Type B pancreatic cell (in vitro differentiated cells): ENCODE measurements at regions not wholly inside any gene's neighbourhood (a gene's known extent, or its start where the extent isn't known, plus 50 kb on each side); places are given as distances from the start of the nearest gene placed in this dataset.
"Not testable (repeated sequence)": the region's sequence is repeated elsewhere in the genome, so short reads cannot be mapped to it uniquely, and the experiment has no call there.

ENCODE experiments used
- DNase-seq: peaks from one replicate; pipeline ENCODE4 v3.0.0; 2021; ENCODE audit warnings: mixed read lengths; ENCODE audit not compliant: unreplicated experiment; ENCODE audit errors: extremely low spot score
- H3K27ac Mint-ChIP-seq: 2 replicates; pipeline ENCODE4 v1.8.0; 2021; ENCODE audit warnings: mild to moderate bottlenecking, mixed read lengths
- H3K27me3 Mint-ChIP-seq: 2 replicates; pipeline ENCODE4 v1.8.0; 2021; ENCODE audit warnings: mixed read lengths
- H3K36me3 Mint-ChIP-seq: 2 replicates; pipeline ENCODE4 v1.8.0; 2021; ENCODE audit warnings: mixed read lengths
- H3K4me1 Mint-ChIP-seq: one replicate; pipeline ENCODE4 v1.8.0; 2021; ENCODE audit warnings: mixed read lengths; ENCODE audit not compliant: unreplicated experiment
- H3K4me3 Mint-ChIP-seq: 2 replicates; pipeline ENCODE4 v1.8.0; 2021; ENCODE audit warnings: mild to moderate bottlenecking, mixed read lengths
- H3K9me3 Mint-ChIP-seq: 2 replicates; pipeline ENCODE4 v1.8.0; 2021; ENCODE audit warnings: mixed read lengths
- CTCF ChIP-seq: fragments of 200-600 bp; sonication (generic); conservative IDR thresholded peaks from 2 replicates; pipeline ENCODE4 v1.5.0; 2021; ENCODE audit warnings: antibody characterized with exemption, mild to moderate bottlenecking

- Mint-ChIP-seq H3K9me3 (no peaks in the 10 kb centered on the region), H3K4me3 (no peak overlapping the region), H3K27ac (no peak overlapping the region), H3K27me3 (no peaks in the 10 kb centered on the region), H3K4me1 (no peaks in the 10 kb centered on the region), H3K36me3 (no peaks in the 10 kb centered on the region)
- TF ChIP-seq CTCF = no peak
- no peak for DNase-seq
Measured at GRCh38 chr6:17219098-17219497, 62.1 kb upstream of the RBM24 start.

GRCh38 chr6:17220040-17220910 is 60.9 kb upstream of the RBM24 start:
- Mint-ChIP-seq H3K4me3 (no peak overlapping the region), H3K27ac (no peak overlapping the region), H3K9me3 (no peaks in the 10 kb centered on the region), H3K27me3 (no peaks in the 10 kb centered on the region), H3K36me3 (no peaks in the 10 kb centered on the region), H3K4me1 (no peaks in the 10 kb centered on the region)
- no peak for TF ChIP-seq CTCF
- DNase-seq = no peak

GRCh38 chr6:17224056-17224455 is 57.1 kb upstream of the RBM24 start:
- TF ChIP-seq CTCF = no peak
- Mint-ChIP-seq H3K9me3 (no peaks in the 10 kb centered on the region), H3K27me3 (no peaks in the 10 kb centered on the region), H3K4me1 (peaks cover 15% of the 10 kb centered on the region), H3K36me3 (no peaks in the 10 kb centered on the region), H3K27ac (no peak overlapping the region), H3K4me3 (no peak overlapping the region)
- no peak for DNase-seq

GRCh38 chr6:17224501-17224900 is 56.7 kb upstream of the RBM24 start:
- H3K9me3 Mint-ChIP-seq, H3K27ac Mint-ChIP-seq: not testable (repeated sequence)

GRCh38 chr6:17225767-17226630 is 55.2 kb upstream of the RBM24 start:
- no peak for TF ChIP-seq CTCF
- Mint-ChIP-seq H3K4me1 (peaks cover 15% of the 10 kb centered on the region), H3K36me3 (no peaks in the 10 kb centered on the region), H3K9me3 (no peaks in the 10 kb centered on the region), H3K27me3 (no peaks in the 10 kb centered on the region), H3K4me3 (no peak overlapping the region), H3K27ac (no peak overlapping the region)
- DNase-seq = no peak

More at GRCh38 chr6:17224501-17224900, 56.7 kb upstream of the RBM24 start:
- not testable (repeated sequence) for DNase-seq, H3K27me3 Mint-ChIP-seq, H3K36me3 Mint-ChIP-seq, H3K4me3 Mint-ChIP-seq
- H3K4me1 Mint-ChIP-seq = peaks cover 15% of the 10 kb centered on the region

GRCh38 chr6:17226786-17227233 is 54.4 kb upstream of the RBM24 start:
- no peak for DNase-seq
- Mint-ChIP-seq H3K4me1 (peaks cover 15% of the 10 kb centered on the region), H3K4me3 (no peak overlapping the region), H3K27ac (no peak overlapping the region), H3K36me3 (no peaks in the 10 kb centered on the region), H3K9me3 (no peaks in the 10 kb centered on the region), H3K27me3 (no peaks in the 10 kb centered on the region)
- TF ChIP-seq CTCF = no peak
